ENCODE measurements at regions not wholly inside any gene's neighbourhood (a gene's known extent, or its start where the extent isn't known, plus 50 kb on each side); places are given as distances from the start of the nearest gene placed in this dataset.

DNA sequence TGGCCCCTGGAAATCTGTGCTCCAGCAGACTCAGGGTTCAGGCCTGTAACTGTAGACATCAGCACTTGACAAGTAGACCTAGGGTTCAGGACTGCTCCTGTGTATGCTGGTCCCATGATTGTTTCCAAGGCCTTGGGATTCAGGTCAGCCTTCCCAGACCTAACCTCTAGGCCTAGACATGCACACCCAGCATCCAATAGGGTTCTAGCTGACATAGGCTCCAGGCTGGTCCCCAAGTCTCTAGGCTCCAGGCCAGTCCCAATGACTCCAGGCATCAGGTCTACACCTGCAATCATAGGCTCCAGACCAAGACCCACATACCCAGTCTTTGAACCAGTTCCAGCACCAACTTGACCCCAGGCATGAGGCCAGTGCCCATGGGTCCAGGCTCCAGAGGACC is 166.2 kb upstream of the GRIA4 start:
- no peak for TF ChIP-seq POLR2A (IDR thresholded peaks at IDR 0.05)
- TF ChIP-seq, protein P1, sequence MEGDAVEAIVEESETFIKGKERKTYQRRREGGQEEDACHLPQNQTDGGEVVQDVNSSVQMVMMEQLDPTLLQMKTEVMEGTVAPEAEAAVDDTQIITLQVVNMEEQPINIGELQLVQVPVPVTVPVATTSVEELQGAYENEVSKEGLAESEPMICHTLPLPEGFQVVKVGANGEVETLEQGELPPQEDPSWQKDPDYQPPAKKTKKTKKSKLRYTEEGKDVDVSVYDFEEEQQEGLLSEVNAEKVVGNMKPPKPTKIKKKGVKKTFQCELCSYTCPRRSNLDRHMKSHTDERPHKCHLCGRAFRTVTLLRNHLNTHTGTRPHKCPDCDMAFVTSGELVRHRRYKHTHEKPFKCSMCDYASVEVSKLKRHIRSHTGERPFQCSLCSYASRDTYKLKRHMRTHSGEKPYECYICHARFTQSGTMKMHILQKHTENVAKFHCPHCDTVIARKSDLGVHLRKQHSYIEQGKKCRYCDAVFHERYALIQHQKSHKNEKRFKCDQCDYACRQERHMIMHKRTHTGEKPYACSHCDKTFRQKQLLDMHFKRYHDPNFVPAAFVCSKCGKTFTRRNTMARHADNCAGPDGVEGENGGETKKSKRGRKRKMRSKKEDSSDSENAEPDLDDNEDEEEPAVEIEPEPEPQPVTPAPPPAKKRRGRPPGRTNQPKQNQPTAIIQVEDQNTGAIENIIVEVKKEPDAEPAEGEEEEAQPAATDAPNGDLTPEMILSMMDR (IDR thresholded peaks at IDR 0.05) = no peak

DNA sequence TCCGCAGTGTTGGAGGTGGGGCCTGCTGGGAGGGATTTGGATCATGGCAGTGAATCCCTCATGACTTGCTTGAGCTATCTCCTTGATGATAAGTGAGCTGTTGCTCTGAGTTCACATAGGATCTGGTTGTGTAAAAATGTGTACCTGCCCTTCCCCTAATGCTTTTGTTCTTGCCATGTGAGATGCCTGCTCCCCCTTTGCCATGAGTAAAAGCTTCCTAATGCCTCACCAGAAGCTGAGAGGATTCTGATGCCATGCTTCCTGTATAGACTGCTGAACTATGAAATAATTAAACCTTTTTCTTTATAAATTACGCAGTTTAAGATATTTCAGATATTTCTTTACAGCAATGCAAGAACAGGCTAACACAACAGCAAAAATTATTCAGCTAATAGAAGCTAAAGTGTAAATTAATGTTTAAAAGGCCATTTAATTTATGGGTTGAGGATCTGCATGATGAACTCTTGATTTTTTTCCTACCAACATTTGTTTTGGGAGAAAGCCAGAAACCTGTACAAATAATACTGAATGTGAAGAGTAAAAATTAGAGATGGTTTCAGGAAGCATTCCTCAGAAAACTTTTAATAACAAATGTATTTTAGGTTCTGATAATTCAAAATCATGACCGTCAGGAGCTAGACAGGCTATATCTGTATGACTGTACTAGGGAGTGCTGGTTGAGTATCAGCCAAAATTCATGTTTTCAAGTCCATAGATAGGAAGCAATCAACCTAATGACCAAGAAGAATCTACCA is 177.5 kb upstream of the GRIA4 start:
- H3K27ac ChIP-seq = no peak overlapping the region
- WGBS, 2 donors = 63 to 74% methylated on average over 3 of the region's 3 CpGs
- no peaks in the 10 kb centered on the region for H3K9me3 ChIP-seq
- TF ChIP-seq, protein P1 (IDR thresholded peaks at IDR 0.05) = no peak
- TF ChIP-seq POLR2A (IDR thresholded peaks at IDR 0.05) = no peak
- no peaks in the 10 kb centered on the region for H3K4me1 ChIP-seq
- DNase-seq = no peak
- intact Hi-C loops (cut with DNase I) = no loop called here
- H3K27me3 ChIP-seq = no peaks in the 10 kb centered on the region
- no peak overlapping the region for H3K4me3 ChIP-seq (replicated peaks in 1 of 3)
- no peaks in the 10 kb centered on the region for H3K36me3 ChIP-seq

More for the DNA sequence above, 166.2 kb upstream of the GRIA4 start:
- Histone ChIP-seq H3K4me1 (no peaks in the 10 kb centered on the region), H3K4me3 (replicated peaks in 1 of 3) (no peak overlapping the region), H3K27ac (no peak overlapping the region), H3K27me3 (no peaks in the 10 kb centered on the region), H3K9me3 (no peaks in the 10 kb centered on the region), H3K36me3 (no peaks in the 10 kb centered on the region)
- intact Hi-C loops (cut with DNase I) = no loop called here
- no peak for DNase-seq

DNA sequence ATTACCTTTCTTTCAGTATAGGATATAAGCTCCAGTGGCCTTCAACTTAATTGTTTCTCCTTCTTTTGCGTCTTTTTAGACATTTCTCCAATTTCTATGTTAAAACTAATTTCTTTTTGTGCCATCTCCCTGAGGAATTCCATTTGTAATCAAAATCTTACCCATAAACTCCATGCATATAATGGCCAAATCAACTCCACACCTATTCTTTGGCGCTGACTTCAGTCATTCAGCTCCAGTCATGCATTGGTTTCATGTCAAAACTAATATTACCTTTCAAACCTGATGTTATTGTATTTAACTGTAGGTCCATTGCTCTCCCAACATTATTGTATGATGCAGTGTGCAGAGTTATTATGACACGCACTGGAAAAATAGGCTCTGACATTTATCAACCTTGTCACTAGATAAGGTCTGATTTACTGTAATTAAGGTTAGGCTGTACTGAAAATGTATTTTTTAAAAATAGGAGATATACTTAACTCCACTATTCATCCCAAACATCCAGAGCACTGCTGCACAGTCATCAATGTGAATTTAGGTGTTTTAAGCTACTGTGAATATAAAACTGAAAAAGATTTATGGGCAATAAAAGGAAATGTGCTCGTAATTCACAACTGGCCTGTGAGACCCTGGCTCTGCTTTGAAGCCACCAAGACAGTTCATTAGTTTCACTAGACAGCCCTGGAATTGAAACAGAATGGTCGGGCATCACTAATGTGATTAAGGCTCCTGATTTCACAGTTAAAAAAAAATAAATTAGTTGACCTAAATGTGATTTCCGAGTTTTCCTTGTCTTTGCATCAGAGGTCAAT is 180.6 kb upstream of the GRIA4 start:
- intact Hi-C loops (cut with DNase I) = no loop called here
- Histone ChIP-seq H3K9me3 (no peaks in the 10 kb centered on the region), H3K36me3 (no peaks in the 10 kb centered on the region), H3K27ac (no peak overlapping the region), H3K27me3 (no peaks in the 10 kb centered on the region), H3K4me3 (replicated peaks in 1 of 3) (no peak overlapping the region), H3K4me1 (no peaks in the 10 kb centered on the region)
- no peak for DNase-seq
- WGBS, 2 donors = 84 to 85% methylated on average over 6 of the region's 6 CpGs
- TF ChIP-seq, protein P1 (IDR thresholded peaks at IDR 0.05) = no peak
- TF ChIP-seq POLR2A (IDR thresholded peaks at IDR 0.05) = no peak

- WGBS, 2 donors = 86 to 92% methylated on average over 1 of the region's 1 CpG
- Histone ChIP-seq H3K27ac (no peak overlapping the region), H3K9me3 (no peaks in the 10 kb centered on the region), H3K27me3 (no peaks in the 10 kb centered on the region), H3K4me1 (no peaks in the 10 kb centered on the region), H3K4me3 (replicated peaks in 1 of 3) (no peak overlapping the region), H3K36me3 (no peaks in the 10 kb centered on the region)
- no peak for DNase-seq
- TF ChIP-seq, protein P1 (IDR thresholded peaks at IDR 0.05) = no peak
- no peak for TF ChIP-seq POLR2A (IDR thresholded peaks at IDR 0.05)
- intact Hi-C loops (cut with DNase I) = no loop called here
These were observed 202.8 kb upstream of the GRIA4 start for GRCh38 chr11:105407101-105407500.

GRCh38 chr11:105401269-105401809 is 208.5 kb upstream of the GRIA4 start:
- intact Hi-C loops (cut with DNase I) = no loop called here
- 79 to 92% methylated on average over 2 of the region's 2 CpGs for WGBS, 2 donors
- TF ChIP-seq, protein P1 (IDR thresholded peaks at IDR 0.05) = no peak
- TF ChIP-seq POLR2A (IDR thresholded peaks at IDR 0.05) = no peak
- DNase-seq = no peak
- no peaks in the 10 kb centered on the region for H3K27me3 ChIP-seq
- H3K4me3 ChIP-seq (replicated peaks in 1 of 3) = no peak overlapping the region
- no peaks in the 10 kb centered on the region for H3K36me3 ChIP-seq
- H3K9me3 ChIP-seq = no peaks in the 10 kb centered on the region
- no peak overlapping the region for H3K27ac ChIP-seq
- H3K4me1 ChIP-seq = no peaks in the 10 kb centered on the region
